Tibial artery (tissue), 4 donors: ENCODE measurements at regions not wholly inside any gene's neighbourhood (a gene's known extent, or its start where the extent isn't known, plus 50 kb on each side); places are given as distances from the start of the nearest gene placed in this dataset.

ENCODE experiments used
- DNase-seq, 2 donors: peaks; one replicate each; pipeline ENCODE4 v3.0.0-alpha.2; 2019
- H3K27ac ChIP-seq, 2 donors: fragments of 200-600 bp; sonication (generic) in 1 of 2; 1 replicate in 1 of 2; 2 replicates in 1 of 2; pipeline ENCODE4 v1.5.1; 2018 to 2019; ENCODE audit warnings: mild to moderate bottlenecking in 1 of 2
- H3K27me3 ChIP-seq, 2 donors: fragments of 200-600 bp; sonication (generic) in 1 of 2; one replicate each; pipeline versions ENCODE4 v1.5.1 to v1.6.0; 2016 to 2019
- H3K36me3 ChIP-seq, 3 donors: fragments of 200-600 bp; sonication (generic) in 2 of 3; one replicate each; pipeline ENCODE4 v1.5.1; 2016 to 2019; ENCODE audit warnings: mild to moderate bottlenecking in 2 of 3
- H3K4me1 ChIP-seq, 4 donors: fragments of 200-600 bp; sonication (generic) in 2 of 4; 1 replicate in 3 of 4; 2 replicates in 1 of 4; pipeline ENCODE4 v1.5.1; 2016 to 2019
- H3K4me3 ChIP-seq, 2 donors: fragments of 200-600 bp; sonication (generic) in 1 of 2; 1 replicate in 1 of 2; 2 replicates in 1 of 2; pipeline ENCODE4 v1.5.1; 2018 to 2019; ENCODE audit warnings: mild to moderate bottlenecking in 2 of 2
- H3K9me3 ChIP-seq, 3 donors: fragments of 200-600 bp; sonication (generic) in 1 of 3; one replicate each; pipeline ENCODE4 v1.5.1; 2016 to 2019
- intact Hi-C: fragments of 100-400 bp; cut with DNase I; formaldehyde crosslinking; loops from one replicate; pipeline ENCODE4 v1.15.0; 2023; ENCODE audit warnings: low total_unique reads
- TF ChIP-seq, protein P1 (sequence below), 2 experiments: fragments of 200-600 bp in 1 of 2; fragments of 450-650 bp in 1 of 2; IDR thresholded peaks; one replicate each; pipeline ENCODE4 v1.5.1; 2017 to 2019; ENCODE audit warnings: antibody characterized with exemption in 2 of 2, mild to moderate bottlenecking in 1 of 2, moderate library complexity in 1 of 2

DNA sequence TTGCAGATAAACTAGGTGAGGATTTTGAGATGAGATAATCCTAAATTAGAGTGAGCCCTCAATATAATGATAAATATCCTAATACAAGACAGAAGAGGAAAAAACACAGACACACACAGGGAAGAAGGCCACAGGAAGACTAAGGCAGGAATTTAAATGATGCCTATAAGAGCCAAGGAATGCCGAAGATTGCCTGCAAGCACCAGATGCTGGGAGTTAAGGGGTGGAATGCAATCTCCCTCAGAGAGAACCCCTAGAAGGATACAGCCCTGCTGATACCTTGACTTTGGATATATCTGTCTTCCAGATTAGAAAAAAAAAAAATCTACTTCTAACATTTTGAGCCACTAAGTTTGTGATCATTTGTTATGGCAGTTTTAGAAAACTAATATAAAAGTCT is 299.7 kb upstream of the PRMT6 start:
- Histone ChIP-seq H3K27me3 (no peaks in the 10 kb centered on the region), H3K27ac (no peak overlapping the region), H3K36me3 (no peaks in the 10 kb centered on the region), H3K4me3 (no peak overlapping the region), H3K9me3 (no peaks in the 10 kb centered on the region), H3K4me1 (no peaks in the 10 kb centered on the region)
- TF ChIP-seq, protein P1, sequence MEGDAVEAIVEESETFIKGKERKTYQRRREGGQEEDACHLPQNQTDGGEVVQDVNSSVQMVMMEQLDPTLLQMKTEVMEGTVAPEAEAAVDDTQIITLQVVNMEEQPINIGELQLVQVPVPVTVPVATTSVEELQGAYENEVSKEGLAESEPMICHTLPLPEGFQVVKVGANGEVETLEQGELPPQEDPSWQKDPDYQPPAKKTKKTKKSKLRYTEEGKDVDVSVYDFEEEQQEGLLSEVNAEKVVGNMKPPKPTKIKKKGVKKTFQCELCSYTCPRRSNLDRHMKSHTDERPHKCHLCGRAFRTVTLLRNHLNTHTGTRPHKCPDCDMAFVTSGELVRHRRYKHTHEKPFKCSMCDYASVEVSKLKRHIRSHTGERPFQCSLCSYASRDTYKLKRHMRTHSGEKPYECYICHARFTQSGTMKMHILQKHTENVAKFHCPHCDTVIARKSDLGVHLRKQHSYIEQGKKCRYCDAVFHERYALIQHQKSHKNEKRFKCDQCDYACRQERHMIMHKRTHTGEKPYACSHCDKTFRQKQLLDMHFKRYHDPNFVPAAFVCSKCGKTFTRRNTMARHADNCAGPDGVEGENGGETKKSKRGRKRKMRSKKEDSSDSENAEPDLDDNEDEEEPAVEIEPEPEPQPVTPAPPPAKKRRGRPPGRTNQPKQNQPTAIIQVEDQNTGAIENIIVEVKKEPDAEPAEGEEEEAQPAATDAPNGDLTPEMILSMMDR (IDR thresholded peaks at IDR 0.05) = no peak
- no peak for DNase-seq
- intact Hi-C loops = no loop called here

DNA sequence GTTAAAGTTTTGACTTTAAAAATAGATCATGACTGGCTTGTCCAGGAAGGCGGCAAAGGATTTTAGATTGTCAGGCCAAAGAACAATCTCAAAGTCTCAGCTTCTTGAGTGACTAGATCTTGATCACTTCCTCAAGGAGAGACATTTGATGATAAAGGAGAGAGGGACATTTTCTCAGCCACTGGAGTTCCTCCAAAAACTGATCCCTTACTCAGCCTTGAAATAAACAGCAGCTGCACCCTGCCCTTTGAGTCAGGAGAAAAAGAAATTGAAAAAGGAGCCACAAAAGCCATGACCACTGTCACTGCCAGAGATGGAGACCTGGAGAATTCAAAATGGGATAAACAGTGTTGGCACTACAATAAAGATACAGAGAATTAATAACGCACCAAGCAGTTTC is 288.4 kb upstream of the PRMT6 start:
- Histone ChIP-seq H3K27ac (no peak overlapping the region), H3K4me3 (no peak overlapping the region), H3K27me3 (no peaks in the 10 kb centered on the region), H3K36me3 (no peaks in the 10 kb centered on the region), H3K9me3 (peaks cover 0 to under 1% (median 0%) of the 10 kb centered on the region in 3 donors), H3K4me1 (no peaks in the 10 kb centered on the region)
- DNase-seq = no peak
- intact Hi-C loops = no loop called here
- TF ChIP-seq, protein P1 (IDR thresholded peaks at IDR 0.05) = no peak

DNA sequence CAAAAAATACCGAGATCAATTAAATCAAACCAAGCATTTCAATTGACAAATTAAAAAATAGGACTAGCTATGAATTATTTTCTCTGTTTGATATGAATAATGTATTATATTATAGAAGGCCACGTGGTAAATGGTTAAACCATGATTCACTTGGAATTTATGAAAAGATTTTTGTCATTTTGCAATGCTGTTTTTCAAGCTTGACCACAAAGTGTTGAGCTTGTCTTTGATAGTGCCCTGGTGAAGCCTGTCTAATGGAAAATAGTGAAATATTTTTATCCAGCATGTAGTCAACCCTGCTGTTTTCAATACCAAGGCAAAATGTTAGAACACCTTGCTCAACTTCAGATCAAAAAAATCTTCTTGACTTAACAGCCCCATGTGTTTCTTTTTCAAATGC is 288.0 kb upstream of the PRMT6 start:
- TF ChIP-seq, protein P1 (IDR thresholded peaks at IDR 0.05) = no peak
- intact Hi-C loops = no loop called here
- Histone ChIP-seq H3K9me3 (peaks cover 0 to 4% (median under 1%) of the 10 kb centered on the region in 3 donors), H3K27ac (no peak overlapping the region), H3K4me1 (no peaks in the 10 kb centered on the region), H3K4me3 (no peak overlapping the region), H3K36me3 (no peaks in the 10 kb centered on the region), H3K27me3 (no peaks in the 10 kb centered on the region)
- no peak for DNase-seq

DNA sequence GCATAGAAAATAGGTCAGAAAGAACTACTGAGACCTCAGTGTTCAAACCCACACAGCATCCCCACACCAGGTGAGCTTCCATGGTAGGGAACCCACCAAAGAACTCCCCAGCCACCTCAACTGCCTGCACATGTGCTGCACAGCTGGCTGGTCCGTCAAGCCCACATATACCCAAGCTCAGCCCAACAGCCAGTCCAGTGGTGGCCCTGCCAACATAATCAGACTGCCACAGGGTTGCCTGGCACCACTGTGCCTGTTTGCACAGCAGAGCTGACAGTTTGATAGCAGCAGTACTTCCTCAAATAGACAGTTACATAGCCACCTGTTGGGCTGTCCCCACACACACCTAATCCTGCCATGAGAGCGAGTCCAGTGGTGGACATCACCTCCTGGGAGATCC is 283.3 kb upstream of the PRMT6 start:
- no peak for DNase-seq
- Histone ChIP-seq H3K4me3 (no peak overlapping the region), H3K36me3 (no peaks in the 10 kb centered on the region), H3K27me3 (no peaks in the 10 kb centered on the region), H3K27ac (no peak overlapping the region), H3K9me3 (peaks cover 0 to 18% (median 11%) of the 10 kb centered on the region in 3 donors), H3K4me1 (no peaks in the 10 kb centered on the region)
- intact Hi-C loops = no loop called here
- TF ChIP-seq, protein P1 (IDR thresholded peaks at IDR 0.05) = no peak

DNA sequence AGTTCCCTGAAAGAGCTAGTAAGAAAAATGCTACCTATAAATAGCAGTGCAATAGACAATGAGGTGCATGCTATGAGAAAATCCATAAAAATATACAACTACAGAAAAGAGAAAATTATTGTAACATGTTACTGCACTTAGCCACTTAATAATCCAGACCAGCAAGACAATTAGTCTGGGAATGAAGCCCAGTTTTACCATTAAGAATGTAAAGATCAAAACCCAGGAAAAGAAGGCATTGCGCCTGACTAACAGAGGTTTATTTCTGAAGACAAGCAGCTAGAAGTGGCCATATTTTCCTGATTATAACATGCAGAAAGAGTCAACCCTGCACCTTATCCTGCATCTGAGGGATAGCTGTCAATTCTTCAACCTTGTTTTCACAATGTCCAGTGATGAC is 276.4 kb upstream of the PRMT6 start:
- Histone ChIP-seq H3K27me3 (no peaks in the 10 kb centered on the region), H3K4me3 (no peak overlapping the region), H3K9me3 (peaks cover 0 to 3% (median 3%) of the 10 kb centered on the region in 3 donors), H3K27ac (no peak overlapping the region), H3K36me3 (no peaks in the 10 kb centered on the region), H3K4me1 (no peaks in the 10 kb centered on the region)
- intact Hi-C loops = no loop called here
- DNase-seq = no peak
- TF ChIP-seq, protein P1 (IDR thresholded peaks at IDR 0.05) = no peak
